NCI-H774 (cell line): ENCODE measurements at regions not wholly inside any gene's neighbourhood (a gene's known extent, or its start where the extent isn't known, plus 50 kb on each side); places are given as distances from the start of the nearest gene placed in this dataset.
A peak's percentile ranks its signal among the peaks of the same experiment; 100 is the strongest.
"Not testable (repeated sequence)": the region's sequence is repeated elsewhere in the genome, so short reads cannot be mapped to it uniquely, and the experiment has no call there.

ENCODE experiments used
- DNase-seq: peaks from one replicate; lab custom pipeline; 2025; lab: John Stamatoyannopoulos, UW

- peak; percentile 60 for DNase-seq
These were observed 67.8 kb upstream of the ARL4C start for GRCh38 chr2:234564699-234565098.

- no peak for DNase-seq
These were observed 62.7 kb upstream of the ARL4C start for GRCh38 chr2:234559609-234560008.

- DNase-seq: no peak
These were observed 61.8 kb upstream of the ARL4C start for GRCh38 chr2:234558642-234559041.

GRCh38 chr2:234556848-234557573 lies 60.1 kb upstream of the ARL4C start:
- peak; percentile 62 for DNase-seq

GRCh38 chr2:234555616-234556249 lies 58.9 kb upstream of the ARL4C start:
- no peak for DNase-seq

GRCh38 chr2:234555161-234555560 lies 58.3 kb upstream of the ARL4C start:
- DNase-seq: no peak

- DNase-seq: not testable (repeated sequence)
These were observed 56.3 kb upstream of the ARL4C start for GRCh38 chr2:234553223-234553622.

GRCh38 chr2:234550511-234551107 lies 53.7 kb upstream of the ARL4C start:
- DNase-seq: peak; percentile 82

GRCh38 chr2:234550056-234550455 lies 53.2 kb upstream of the ARL4C start:
- no peak for DNase-seq

GRCh38 chr2:234548695-234549420 lies 52.0 kb upstream of the ARL4C start:
- no peak for DNase-seq

- DNase-seq: no peak
These were observed 49.9 kb upstream of the ARL4C start for GRCh38 chr2:234546770-234547169.
